ENCODE measurements at regions not wholly inside any gene's neighbourhood (a gene's known extent, or its start where the extent isn't known, plus 50 kb on each side); places are given as distances from the start of the nearest gene placed in this dataset.
A peak's percentile ranks its signal among the peaks of the same experiment; 100 is the strongest.

DNA sequence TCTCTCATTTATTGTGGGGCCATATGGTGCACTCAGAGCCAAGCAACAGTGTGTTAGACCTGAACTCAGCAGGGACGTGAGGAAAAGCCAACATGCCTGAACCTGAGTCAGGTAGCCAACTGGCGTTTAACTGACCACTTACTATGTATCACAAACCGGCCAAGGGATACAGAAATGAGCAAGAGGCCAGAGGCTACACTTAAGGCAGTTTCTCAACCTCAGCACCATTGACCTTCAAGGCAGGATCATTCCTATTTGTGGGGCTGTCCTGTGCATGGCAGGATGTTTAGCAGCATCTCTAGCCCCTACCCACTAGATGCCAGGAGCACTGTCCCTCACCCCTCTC, 103.5 kb upstream of the NANOS1 start:
- intact Hi-C loops (cut with DNase I): no loop called here

DNA sequence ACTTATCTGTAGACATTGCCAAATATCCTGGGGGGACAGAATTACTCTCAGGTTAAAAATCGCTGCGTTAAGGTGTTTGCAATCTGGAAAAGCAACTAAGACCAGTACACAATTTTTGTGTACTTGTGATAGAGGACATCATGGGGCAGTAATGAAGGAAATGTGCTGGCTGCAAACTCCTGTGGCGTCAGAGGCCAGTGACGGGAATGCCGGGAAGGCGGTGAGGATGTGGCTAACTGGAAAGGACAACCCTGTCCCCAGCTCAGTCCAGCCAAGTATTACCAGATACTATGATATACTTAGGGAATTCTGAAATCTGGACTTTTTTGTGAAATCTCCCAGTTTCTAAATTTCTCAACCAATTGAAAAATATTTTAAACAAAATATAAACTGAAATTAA, 103.1 kb upstream of the NANOS1 start:
- TF ChIP-seq, protein P1, sequence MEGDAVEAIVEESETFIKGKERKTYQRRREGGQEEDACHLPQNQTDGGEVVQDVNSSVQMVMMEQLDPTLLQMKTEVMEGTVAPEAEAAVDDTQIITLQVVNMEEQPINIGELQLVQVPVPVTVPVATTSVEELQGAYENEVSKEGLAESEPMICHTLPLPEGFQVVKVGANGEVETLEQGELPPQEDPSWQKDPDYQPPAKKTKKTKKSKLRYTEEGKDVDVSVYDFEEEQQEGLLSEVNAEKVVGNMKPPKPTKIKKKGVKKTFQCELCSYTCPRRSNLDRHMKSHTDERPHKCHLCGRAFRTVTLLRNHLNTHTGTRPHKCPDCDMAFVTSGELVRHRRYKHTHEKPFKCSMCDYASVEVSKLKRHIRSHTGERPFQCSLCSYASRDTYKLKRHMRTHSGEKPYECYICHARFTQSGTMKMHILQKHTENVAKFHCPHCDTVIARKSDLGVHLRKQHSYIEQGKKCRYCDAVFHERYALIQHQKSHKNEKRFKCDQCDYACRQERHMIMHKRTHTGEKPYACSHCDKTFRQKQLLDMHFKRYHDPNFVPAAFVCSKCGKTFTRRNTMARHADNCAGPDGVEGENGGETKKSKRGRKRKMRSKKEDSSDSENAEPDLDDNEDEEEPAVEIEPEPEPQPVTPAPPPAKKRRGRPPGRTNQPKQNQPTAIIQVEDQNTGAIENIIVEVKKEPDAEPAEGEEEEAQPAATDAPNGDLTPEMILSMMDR (IDR thresholded peaks at IDR 0.05): no peak
- TF ChIP-seq POLR2A (IDR thresholded peaks at IDR 0.05) (no peak), POLR2AphosphoS5 (IDR thresholded peaks at IDR 0.05; ENCODE audit: insufficient read depth in 1 of 2, low read depth in 1 of 2) (no peak)
- DNase-seq (ENCODE audit: extremely low spot score in 2 of 2): peak in 1 of 2 donors; percentile 29
- Histone ChIP-seq H3K27me3 (no peaks in the 10 kb centered on the region), H3K27ac (no peak overlapping the region), H3K4me3 (no peak overlapping the region), H3K9me3 (peaks cover 11% of the 10 kb centered on the region), H3K36me3 (no peaks in the 10 kb centered on the region), H3K4me1 (peaks cover 6% of the 10 kb centered on the region)
- intact Hi-C loops (cut with DNase I): no loop called here

More for the DNA sequence above, 103.5 kb upstream of the NANOS1 start:
- no peaks in the 10 kb centered on the region for H3K36me3 ChIP-seq
- no peak overlapping the region for H3K4me3 ChIP-seq
- H3K27ac ChIP-seq: no peak overlapping the region
- TF ChIP-seq POLR2A (IDR thresholded peaks at IDR 0.05): no peak
- TF ChIP-seq, protein P1 (IDR thresholded peaks at IDR 0.05): no peak
- TF ChIP-seq POLR2AphosphoS5 (IDR thresholded peaks at IDR 0.05; ENCODE audit: insufficient read depth in 1 of 2, low read depth in 1 of 2): no peak
- no peaks in the 10 kb centered on the region for H3K27me3 ChIP-seq
- H3K9me3 ChIP-seq: peaks cover 8% of the 10 kb centered on the region
- DNase-seq (ENCODE audit: extremely low spot score in 2 of 2): peak; percentile 18 to 61
- H3K4me1 ChIP-seq: peaks cover 6% of the 10 kb centered on the region

DNA sequence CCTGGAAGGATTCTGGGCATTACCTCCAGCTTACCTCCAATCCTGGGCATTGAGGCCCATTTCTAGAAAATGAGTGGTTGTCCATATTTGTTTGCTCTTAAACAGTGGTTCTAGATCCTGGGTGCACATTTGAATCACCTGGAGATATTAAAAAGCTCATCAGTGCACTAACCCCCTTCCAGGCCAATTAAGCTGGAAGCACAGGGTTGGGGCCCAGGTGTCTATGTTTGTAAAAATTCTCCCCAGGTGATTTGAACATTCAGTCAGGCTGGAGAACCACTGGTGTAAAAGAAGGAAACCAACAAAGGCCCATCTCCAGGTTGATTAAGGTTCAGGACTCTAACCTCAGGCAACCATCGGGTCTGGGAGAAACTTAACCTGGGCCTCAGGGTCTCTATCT, 102.6 kb upstream of the NANOS1 start:
- intact Hi-C loops (cut with DNase I): no loop called here
- peaks cover 4% of the 10 kb centered on the region for H3K4me1 ChIP-seq
- no peaks in the 10 kb centered on the region for H3K27me3 ChIP-seq
- H3K9me3 ChIP-seq: peaks cover 11% of the 10 kb centered on the region
- DNase-seq (ENCODE audit: extremely low spot score in 2 of 2): peak in 1 of 2 donors; percentile 70
- no peak overlapping the region for H3K4me3 ChIP-seq
- H3K27ac ChIP-seq: no peak overlapping the region
- no peaks in the 10 kb centered on the region for H3K36me3 ChIP-seq
- TF ChIP-seq POLR2A (IDR thresholded peaks at IDR 0.05) (no peak), POLR2AphosphoS5 (IDR thresholded peaks at IDR 0.05; ENCODE audit: insufficient read depth in 1 of 2, low read depth in 1 of 2) (no peak)
- TF ChIP-seq, protein P1 (IDR thresholded peaks at IDR 0.05): no peak

DNA sequence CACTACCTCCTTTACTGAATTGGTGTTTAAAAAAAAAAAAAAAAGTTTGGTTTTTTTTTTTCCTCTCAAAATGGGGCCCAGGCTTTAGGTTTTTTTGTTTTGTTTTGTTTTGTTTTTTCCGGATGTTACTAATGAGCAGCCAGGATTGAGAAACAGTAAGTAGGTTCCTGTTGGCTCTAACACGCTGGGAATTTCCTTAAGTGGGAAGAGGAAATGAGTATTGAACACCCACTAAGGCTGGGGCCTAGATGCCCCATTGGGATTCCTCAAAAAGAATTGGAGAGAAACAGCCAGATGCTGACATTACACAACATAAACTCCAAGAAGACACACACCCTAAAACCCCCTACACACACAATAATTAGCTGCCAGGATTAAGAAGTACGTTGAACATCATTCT, 102.2 kb upstream of the NANOS1 start:
- H3K27ac ChIP-seq: no peak overlapping the region
- TF ChIP-seq POLR2A (IDR thresholded peaks at IDR 0.05) (no peak), POLR2AphosphoS5 (IDR thresholded peaks at IDR 0.05; ENCODE audit: insufficient read depth in 1 of 2, low read depth in 1 of 2) (no peak)
- TF ChIP-seq, protein P1 (IDR thresholded peaks at IDR 0.05): no peak
- H3K36me3 ChIP-seq: no peaks in the 10 kb centered on the region
- H3K4me1 ChIP-seq: no peaks in the 10 kb centered on the region
- H3K27me3 ChIP-seq: no peaks in the 10 kb centered on the region
- no peak overlapping the region for H3K4me3 ChIP-seq
- peaks cover 11% of the 10 kb centered on the region for H3K9me3 ChIP-seq
- peak in 1 of 2 donors; percentile 32 for DNase-seq (ENCODE audit: extremely low spot score in 2 of 2)
- intact Hi-C loops (cut with DNase I): no loop called here

DNA sequence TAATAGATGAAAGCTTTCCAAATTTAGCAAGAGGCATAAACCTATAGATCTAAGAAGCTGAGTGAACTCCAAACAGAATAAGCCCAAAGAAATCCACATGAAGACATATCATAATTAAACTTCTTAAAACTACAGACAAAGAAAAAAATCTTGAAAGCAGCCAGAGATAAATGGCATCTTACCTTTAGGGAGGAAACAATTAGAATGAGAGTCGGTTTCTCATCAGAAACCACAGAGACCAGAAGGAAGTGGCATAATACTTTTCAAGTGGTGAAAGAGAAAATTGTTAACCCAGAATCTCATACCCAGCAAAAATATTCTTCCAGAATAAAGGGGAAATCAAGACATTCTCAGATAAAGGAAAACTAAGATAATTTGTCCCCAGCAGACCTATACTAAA, 98.9 kb upstream of the NANOS1 start:
- intact Hi-C loops (cut with DNase I): no loop called here
- H3K27me3 ChIP-seq: no peaks in the 10 kb centered on the region
- no peak overlapping the region for H3K27ac ChIP-seq
- no peak overlapping the region for H3K4me3 ChIP-seq
- H3K9me3 ChIP-seq: peaks cover 11% of the 10 kb centered on the region
- H3K4me1 ChIP-seq: no peaks in the 10 kb centered on the region
- TF ChIP-seq POLR2A (IDR thresholded peaks at IDR 0.05): no peak
- no peak for TF ChIP-seq POLR2AphosphoS5 (IDR thresholded peaks at IDR 0.05; ENCODE audit: insufficient read depth in 1 of 2, low read depth in 1 of 2)
- TF ChIP-seq, protein P1 (IDR thresholded peaks at IDR 0.05): no peak
- DNase-seq (ENCODE audit: extremely low spot score in 2 of 2): no peak
- H3K36me3 ChIP-seq: no peaks in the 10 kb centered on the region
